Activated B cell treated with CpG ODN at 0.5 μM for 24 hours (primary cell): ENCODE measurements at regions not wholly inside any gene's neighbourhood (a gene's known extent, or its start where the extent isn't known, plus 50 kb on each side); places are given as distances from the start of the nearest gene placed in this dataset.

Source experiments
- ATAC-seq: fragments of 200-7000 bp; cut with Tn5 transposase; one replicate; pipeline ENCODE4 v1.10.0; 2021; ENCODE audit warnings: low read depth, mild to moderate bottlenecking, moderate library complexity
- CTCF ChIA-PET: fragments of 350-600 bp; sonication (Branson Sonifier 250); formaldehyde crosslinking; loops from one replicate; lab custom pipeline; 2021; ENCODE audit warnings: antibody characterized with exemption; lab: Charles Lee
- POLR2A ChIA-PET: fragments of 350-600 bp; sonication (Branson Sonifier 250); formaldehyde crosslinking; loops from one replicate; lab custom pipeline; 2021; ENCODE audit warnings: antibody characterized with exemption; lab: Charles Lee
- DNase-seq: peaks from one replicate; pipeline ENCODE4 v3.0.0; 2022
- H3K27ac Mint-ChIP-seq: one replicate; pipeline ENCODE4 v1.8.0; 2020; ENCODE audit warnings: mixed read lengths
- H3K27me3 Mint-ChIP-seq: one replicate; pipeline ENCODE4 v1.8.0; 2021; ENCODE audit warnings: mixed read lengths
- H3K36me3 Mint-ChIP-seq: one replicate; pipeline ENCODE4 v1.8.0; 2021; ENCODE audit warnings: low read depth, mixed read lengths
- H3K4me1 Mint-ChIP-seq: one replicate; pipeline ENCODE4 v1.8.0; 2021; ENCODE audit warnings: mixed read lengths
- H3K4me3 Mint-ChIP-seq: one replicate; pipeline ENCODE4 v1.8.0; 2020; ENCODE audit warnings: mild to moderate bottlenecking, mixed read lengths
- H3K9me3 Mint-ChIP-seq: one replicate; pipeline ENCODE4 v1.8.0; 2020; ENCODE audit warnings: mixed read lengths
- intact Hi-C: fragments of 100-400 bp; cut with micrococcal nuclease; formaldehyde crosslinking; loops from one replicate; pipeline ENCODE4 v1.15.1; 2024
- TF ChIP-seq, protein P1 (sequence below): fragments of 200-600 bp; IDR thresholded peaks from one replicate; pipeline ENCODE4 v1.8.0; 2022; ENCODE audit warnings: antibody characterized with exemption, mild to moderate bottlenecking

DNA sequence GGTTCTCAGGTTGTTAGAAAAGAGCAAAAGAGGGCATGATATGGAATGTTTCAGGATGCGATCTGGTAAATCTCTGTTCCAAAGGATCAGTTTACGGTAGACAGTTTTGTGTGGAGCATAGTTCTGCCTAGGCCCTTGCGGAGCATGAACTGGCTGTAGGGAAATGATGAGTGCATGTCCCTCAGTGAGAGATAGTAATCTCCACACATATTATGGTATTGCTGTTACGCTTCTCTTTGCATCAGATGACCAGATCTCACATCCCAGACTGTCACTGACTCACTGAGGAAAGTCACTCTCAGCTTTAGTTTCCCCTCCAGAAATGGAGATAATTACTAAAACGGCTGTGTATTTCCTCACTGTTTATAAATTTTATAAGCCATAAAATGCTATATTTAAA, 836.0 kb downstream of the JRKL start:
- H3K4me3 Mint-ChIP-seq = no peak overlapping the region

GRCh38 chr11:97229936-97230335, 840.1 kb downstream of the JRKL start:
- TF ChIP-seq, protein P1, sequence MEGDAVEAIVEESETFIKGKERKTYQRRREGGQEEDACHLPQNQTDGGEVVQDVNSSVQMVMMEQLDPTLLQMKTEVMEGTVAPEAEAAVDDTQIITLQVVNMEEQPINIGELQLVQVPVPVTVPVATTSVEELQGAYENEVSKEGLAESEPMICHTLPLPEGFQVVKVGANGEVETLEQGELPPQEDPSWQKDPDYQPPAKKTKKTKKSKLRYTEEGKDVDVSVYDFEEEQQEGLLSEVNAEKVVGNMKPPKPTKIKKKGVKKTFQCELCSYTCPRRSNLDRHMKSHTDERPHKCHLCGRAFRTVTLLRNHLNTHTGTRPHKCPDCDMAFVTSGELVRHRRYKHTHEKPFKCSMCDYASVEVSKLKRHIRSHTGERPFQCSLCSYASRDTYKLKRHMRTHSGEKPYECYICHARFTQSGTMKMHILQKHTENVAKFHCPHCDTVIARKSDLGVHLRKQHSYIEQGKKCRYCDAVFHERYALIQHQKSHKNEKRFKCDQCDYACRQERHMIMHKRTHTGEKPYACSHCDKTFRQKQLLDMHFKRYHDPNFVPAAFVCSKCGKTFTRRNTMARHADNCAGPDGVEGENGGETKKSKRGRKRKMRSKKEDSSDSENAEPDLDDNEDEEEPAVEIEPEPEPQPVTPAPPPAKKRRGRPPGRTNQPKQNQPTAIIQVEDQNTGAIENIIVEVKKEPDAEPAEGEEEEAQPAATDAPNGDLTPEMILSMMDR = no peak
- Mint-ChIP-seq H3K27me3 (no peaks in the 10 kb centered on the region), H3K36me3 (no peaks in the 10 kb centered on the region), H3K27ac (no peak overlapping the region), H3K4me1 (no peaks in the 10 kb centered on the region), H3K4me3 (no peak overlapping the region), H3K9me3 (peaks cover 7% of the 10 kb centered on the region)
- ChIA-PET POLR2A (no interaction called here), CTCF (no interaction called here)
- DNase-seq (no peak), ATAC-seq (no peak)
- intact Hi-C loops = no loop called here

More for the DNA sequence above, 836.0 kb downstream of the JRKL start:
- DNase-seq (no peak), ATAC-seq (no peak)
- Mint-ChIP-seq H3K27ac (no peak overlapping the region), H3K9me3 (peaks cover 9% of the 10 kb centered on the region), H3K4me1 (no peaks in the 10 kb centered on the region), H3K36me3 (no peaks in the 10 kb centered on the region), H3K27me3 (no peaks in the 10 kb centered on the region)
- intact Hi-C loops = no loop called here
- ChIA-PET POLR2A (no interaction called here), CTCF (no interaction called here)
- TF ChIP-seq, protein P1 = no peak

- Mint-ChIP-seq H3K4me1 (no peaks in the 10 kb centered on the region), H3K27ac (no peak overlapping the region), H3K27me3 (no peaks in the 10 kb centered on the region), H3K4me3 (no peak overlapping the region), H3K36me3 (no peaks in the 10 kb centered on the region), H3K9me3 (peaks cover 7% of the 10 kb centered on the region)
- no peak for ATAC-seq
- POLR2A ChIA-PET = no interaction called here
- intact Hi-C loops = no loop called here
- no peak for DNase-seq
- TF ChIP-seq, protein P1 = no peak
- CTCF ChIA-PET = no interaction called here
Observed at GRCh38 chr11:97231231-97231630, 841.4 kb downstream of the JRKL start.

- POLR2A ChIA-PET = no interaction called here
- CTCF ChIA-PET = no interaction called here
- Mint-ChIP-seq H3K4me1 (no peaks in the 10 kb centered on the region), H3K36me3 (no peaks in the 10 kb centered on the region), H3K27me3 (no peaks in the 10 kb centered on the region), H3K4me3 (no peak overlapping the region), H3K27ac (no peak overlapping the region), H3K9me3 (peaks cover 9% of the 10 kb centered on the region)
- intact Hi-C loops = no loop called here
- DNase-seq (no peak), ATAC-seq (no peak)
- TF ChIP-seq, protein P1 = no peak
Observed at GRCh38 chr11:97234016-97234415, 844.2 kb downstream of the JRKL start.

- Mint-ChIP-seq H3K36me3 (no peaks in the 10 kb centered on the region), H3K27ac (no peak overlapping the region), H3K9me3 (peaks cover 8% of the 10 kb centered on the region), H3K4me3 (no peak overlapping the region), H3K27me3 (no peaks in the 10 kb centered on the region), H3K4me1 (no peaks in the 10 kb centered on the region)
- POLR2A ChIA-PET = no interaction called here
- ATAC-seq (no peak), DNase-seq (no peak)
- intact Hi-C loops = no loop called here
- TF ChIP-seq, protein P1 = no peak
- CTCF ChIA-PET = no interaction called here
Observed at GRCh38 chr11:97237151-97237550, 847.3 kb downstream of the JRKL start.
